ENCODE measurements at regions not wholly inside any gene's neighbourhood (a gene's known extent, or its start where the extent isn't known, plus 50 kb on each side); places are given as distances from the start of the nearest gene placed in this dataset.

GRCh38 chr16:35533683-35534082, 2074.3 kb downstream of the TP53TG3F start:
- Histone ChIP-seq H4K20me1 (ENCODE audit: control insufficient read depth, extremely low read depth, insufficient read depth, low read length) (no peaks in the 10 kb centered on the region), H2AFZ (ENCODE audit: control insufficient read depth, low read length) (no peak overlapping the region), H3K4me2 (ENCODE audit: control insufficient read depth, extremely low read depth, insufficient read depth, low read depth, low read length) (no peak overlapping the region), H3K36me3 (ENCODE audit: control insufficient read depth in 2 of 2, extremely low read depth in 1 of 2, insufficient read depth in 2 of 2, low read length in 2 of 2) (no peaks in the 10 kb centered on the region), H3K4me3 (ENCODE audit: control insufficient read depth in 2 of 3, extremely low read depth in 1 of 3, insufficient read depth in 2 of 3, low read depth in 1 of 3, low read length in 3 of 3) (no peak overlapping the region), H3K27ac (ENCODE audit: control insufficient read depth, insufficient read depth, low read length) (no peak overlapping the region), H3K4me1 (ENCODE audit: control insufficient read depth, extremely low read depth, insufficient read depth, low read length) (no peaks in the 10 kb centered on the region), H3K9me3 (ENCODE audit: control insufficient read depth, low read depth, low read length) (no peaks in the 10 kb centered on the region), H3K9me1 (ENCODE audit: control insufficient read depth, extremely low read depth, insufficient read depth, low read length) (no peaks in the 10 kb centered on the region), H3K27me3 (ENCODE audit: control insufficient read depth, extremely low read depth, insufficient read depth, low read length) (no peaks in the 10 kb centered on the region), H3K9ac (ENCODE audit: control insufficient read depth, extremely low read depth, insufficient read depth, low read length) (no peak overlapping the region), H3K79me2 (ENCODE audit: control insufficient read depth, insufficient read depth, low read length) (no peaks in the 10 kb centered on the region)
- DNase-seq (ENCODE audit: low read depth, low spot score) (no peak), FAIRE-seq (no peak)
- TF ChIP-seq EZH2 (IDR thresholded peaks at IDR 0.05; ENCODE audit: low read length) (no peak), CTCF (optimal IDR thresholded peaks at IDR 0.05 in 1 of 3, IDR thresholded peaks at IDR 0.05 in 1 of 3, conservative IDR thresholded peaks at IDR 0.05 in 1 of 3; ENCODE audit: extremely low read depth in 1 of 3, insufficient read depth in 2 of 3, low read length in 3 of 3) (no peak)
- dilution Hi-C loops (cut with MboI; ENCODE audit: extremely low pct_ligation_motif_present, low sequenced_read_pairs), result no loop called here

GRCh38 chr16:35543486-35543885, 2084.1 kb downstream of the TP53TG3F start:
- H3K79me2 ChIP-seq (ENCODE audit: control insufficient read depth, insufficient read depth, low read length), result no peaks in the 10 kb centered on the region
- no peak overlapping the region for H2AFZ ChIP-seq (ENCODE audit: control insufficient read depth, low read length)
- no peaks in the 10 kb centered on the region for H3K27me3 ChIP-seq (ENCODE audit: control insufficient read depth, extremely low read depth, insufficient read depth, low read length)
- H3K9ac ChIP-seq (ENCODE audit: control insufficient read depth, extremely low read depth, insufficient read depth, low read length), result no peak overlapping the region
- no peaks in the 10 kb centered on the region for H3K9me1 ChIP-seq (ENCODE audit: control insufficient read depth, extremely low read depth, insufficient read depth, low read length)
- TF ChIP-seq CTCF (optimal IDR thresholded peaks at IDR 0.05 in 1 of 3, IDR thresholded peaks at IDR 0.05 in 1 of 3, conservative IDR thresholded peaks at IDR 0.05 in 1 of 3; ENCODE audit: extremely low read depth in 1 of 3, insufficient read depth in 2 of 3, low read length in 3 of 3) (no peak), EZH2 (IDR thresholded peaks at IDR 0.05; ENCODE audit: low read length) (no peak)
- H3K4me3 ChIP-seq (ENCODE audit: control insufficient read depth in 2 of 3, extremely low read depth in 1 of 3, insufficient read depth in 2 of 3, low read depth in 1 of 3, low read length in 3 of 3), result no peak overlapping the region
- H3K27ac ChIP-seq (ENCODE audit: control insufficient read depth, insufficient read depth, low read length), result no peak overlapping the region
- FAIRE-seq (no peak), DNase-seq (ENCODE audit: low read depth, low spot score) (no peak)
- H3K4me2 ChIP-seq (ENCODE audit: control insufficient read depth, extremely low read depth, insufficient read depth, low read depth, low read length), result no peak overlapping the region
- dilution Hi-C loops (cut with MboI; ENCODE audit: extremely low pct_ligation_motif_present, low sequenced_read_pairs), result no loop called here
- H3K4me1 ChIP-seq (ENCODE audit: control insufficient read depth, extremely low read depth, insufficient read depth, low read length), result no peaks in the 10 kb centered on the region
- H4K20me1 ChIP-seq (ENCODE audit: control insufficient read depth, extremely low read depth, insufficient read depth, low read length), result no peaks in the 10 kb centered on the region
- no peaks in the 10 kb centered on the region for H3K36me3 ChIP-seq (ENCODE audit: control insufficient read depth in 2 of 2, extremely low read depth in 1 of 2, insufficient read depth in 2 of 2, low read length in 2 of 2)
- H3K9me3 ChIP-seq (ENCODE audit: control insufficient read depth, low read depth, low read length), result no peaks in the 10 kb centered on the region

Data from keratinocyte (primary cell).